ENCODE measurements at regions not wholly inside any gene's neighbourhood (a gene's known extent, or its start where the extent isn't known, plus 50 kb on each side); places are given as distances from the start of the nearest gene placed in this dataset.
"Not testable (repeated sequence)": the region's sequence is repeated elsewhere in the genome, so short reads cannot be mapped to it uniquely, and the experiment has no call there.

DNA sequence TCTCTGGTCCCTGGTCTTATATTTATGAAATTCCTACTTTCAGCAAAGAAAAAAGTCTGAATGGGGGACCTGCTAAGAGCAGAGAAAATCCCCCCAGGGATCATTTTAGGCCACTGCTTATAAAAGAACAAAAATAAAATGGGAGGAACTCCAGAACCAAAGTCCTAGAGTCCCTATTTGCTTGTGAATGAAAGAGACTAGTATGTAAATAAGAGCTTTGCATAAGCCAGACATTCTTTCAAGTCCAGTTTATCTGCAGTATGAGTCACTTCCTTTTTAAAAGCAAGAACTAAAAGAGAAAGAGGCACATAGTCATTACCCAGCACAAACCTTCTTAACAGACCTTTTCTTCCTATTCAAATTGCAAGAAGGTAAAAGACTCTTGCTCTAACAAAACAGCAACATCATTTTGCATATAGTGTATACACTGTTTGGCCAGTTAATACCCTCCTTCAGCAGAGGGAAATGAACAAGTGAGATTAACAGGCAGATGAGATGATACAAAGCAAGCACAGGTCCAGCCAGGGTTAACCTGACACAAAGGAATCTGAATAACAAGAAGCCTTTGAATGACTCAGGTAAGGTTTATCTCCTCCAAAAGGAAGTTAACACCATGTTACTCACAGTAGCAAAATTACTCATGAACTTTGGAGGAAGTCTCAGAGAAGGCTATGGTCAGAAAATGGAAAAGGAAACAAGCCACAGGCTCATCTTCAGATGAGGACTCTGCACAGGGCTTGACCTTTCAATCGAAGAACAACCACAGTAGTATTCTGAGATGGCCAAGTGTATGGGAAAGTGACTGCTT is 87.3 kb downstream of the PHLDA1 start:
- Histone ChIP-seq H3K36me3 (ENCODE audit: control insufficient read depth, insufficient read depth, low read length) (no peaks in the 10 kb centered on the region), H3K4me3 (ENCODE audit: insufficient read depth, low read depth, low read length) (no peak overlapping the region), H3K9me3 (ENCODE audit: control insufficient read depth, low read length) (no peaks in the 10 kb centered on the region), H3K27me3 (ENCODE audit: control insufficient read depth, insufficient read depth, low read length, poor library complexity, severe bottlenecking) (no peaks in the 10 kb centered on the region), H3K27ac (ENCODE audit: insufficient read depth, low read depth, low read length, poor library complexity, severe bottlenecking) (no peak overlapping the region), H3K4me1 (ENCODE audit: control insufficient read depth, insufficient read depth, low read length) (no peaks in the 10 kb centered on the region)
- WGBS, 2 experiments: 74 to 83% methylated on average over 1 of the region's 1 CpG

- Histone ChIP-seq H3K4me3 (ENCODE audit: insufficient read depth, low read depth, low read length) (no peak overlapping the region), H3K9me3 (ENCODE audit: control insufficient read depth, low read length) (no peaks in the 10 kb centered on the region), H3K36me3 (ENCODE audit: control insufficient read depth, insufficient read depth, low read length) (no peaks in the 10 kb centered on the region), H3K4me1 (ENCODE audit: control insufficient read depth, insufficient read depth, low read length) (no peaks in the 10 kb centered on the region), H3K27me3 (ENCODE audit: control insufficient read depth, insufficient read depth, low read length, poor library complexity, severe bottlenecking) (no peaks in the 10 kb centered on the region), H3K27ac (ENCODE audit: insufficient read depth, low read depth, low read length, poor library complexity, severe bottlenecking) (no peak overlapping the region)
- WGBS, 2 experiments: 92 to 100% methylated on average over 1 of the region's 1 CpG
These were observed 87.9 kb downstream of the PHLDA1 start for GRCh38 chr12:75943730-75944096.

- 95 to 96% methylated on average over 31 of the region's 31 CpGs for WGBS, 2 experiments
- H3K27me3 ChIP-seq (ENCODE audit: control insufficient read depth, insufficient read depth, low read length, poor library complexity, severe bottlenecking): not testable (repeated sequence)
These were observed 89.9 kb downstream of the PHLDA1 start for GRCh38 chr12:75941661-75942060.

GRCh38 chr12:75939016-75939642 is 92.4 kb downstream of the PHLDA1 start:
- H3K4me3 ChIP-seq (ENCODE audit: insufficient read depth, low read depth, low read length): no peak overlapping the region
- no peaks in the 10 kb centered on the region for H3K9me3 ChIP-seq (ENCODE audit: control insufficient read depth, low read length)
- WGBS, 2 experiments: 95% methylated on average over 5 of the region's 5 CpGs
- no peaks in the 10 kb centered on the region for H3K27me3 ChIP-seq (ENCODE audit: control insufficient read depth, insufficient read depth, low read length, poor library complexity, severe bottlenecking)
- no peaks in the 10 kb centered on the region for H3K36me3 ChIP-seq (ENCODE audit: control insufficient read depth, insufficient read depth, low read length)
- no peaks in the 10 kb centered on the region for H3K4me1 ChIP-seq (ENCODE audit: control insufficient read depth, insufficient read depth, low read length)
- H3K27ac ChIP-seq (ENCODE audit: insufficient read depth, low read depth, low read length, poor library complexity, severe bottlenecking): no peak overlapping the region

More at GRCh38 chr12:75941661-75942060, 89.9 kb downstream of the PHLDA1 start:
- H3K27ac ChIP-seq (ENCODE audit: insufficient read depth, low read depth, low read length, poor library complexity, severe bottlenecking); H3K9me3 ChIP-seq (ENCODE audit: control insufficient read depth, low read length); H3K36me3 ChIP-seq (ENCODE audit: control insufficient read depth, insufficient read depth, low read length); H3K4me1 ChIP-seq (ENCODE audit: control insufficient read depth, insufficient read depth, low read length); H3K4me3 ChIP-seq (ENCODE audit: insufficient read depth, low read depth, low read length): not testable (repeated sequence)

GRCh38 chr12:75938189-75938588 is 93.4 kb downstream of the PHLDA1 start:
- Histone ChIP-seq H3K9me3 (ENCODE audit: control insufficient read depth, low read length) (no peaks in the 10 kb centered on the region), H3K36me3 (ENCODE audit: control insufficient read depth, insufficient read depth, low read length) (no peaks in the 10 kb centered on the region), H3K27ac (ENCODE audit: insufficient read depth, low read depth, low read length, poor library complexity, severe bottlenecking) (no peak overlapping the region), H3K4me3 (ENCODE audit: insufficient read depth, low read depth, low read length) (no peak overlapping the region), H3K4me1 (ENCODE audit: control insufficient read depth, insufficient read depth, low read length) (no peaks in the 10 kb centered on the region), H3K27me3 (ENCODE audit: control insufficient read depth, insufficient read depth, low read length, poor library complexity, severe bottlenecking) (no peaks in the 10 kb centered on the region)
- 50 to 96% methylated on average over 2 of the region's 2 CpGs for WGBS, 2 experiments

DNA sequence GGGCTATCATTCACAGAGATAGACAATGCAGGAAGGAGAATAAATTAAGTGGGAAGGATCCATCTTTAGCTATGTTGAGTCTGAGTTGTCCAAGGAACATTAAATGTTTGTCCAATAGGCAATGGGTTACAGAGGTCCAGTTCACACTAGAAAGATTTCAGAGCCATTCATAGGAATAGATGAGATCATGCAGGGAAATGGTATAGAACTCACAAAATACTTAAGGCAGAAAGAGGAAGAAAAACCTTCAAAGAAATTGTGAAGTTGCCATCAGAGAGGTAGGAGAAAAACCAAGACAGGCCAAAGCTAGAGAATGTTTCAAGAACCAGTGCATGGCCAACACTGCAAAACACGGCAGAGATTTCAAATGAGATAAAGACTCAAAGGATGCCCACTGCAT is 94.1 kb downstream of the PHLDA1 start:
- H3K4me3 ChIP-seq (ENCODE audit: insufficient read depth, low read depth, low read length): no peak overlapping the region
- no peaks in the 10 kb centered on the region for H3K27me3 ChIP-seq (ENCODE audit: control insufficient read depth, insufficient read depth, low read length, poor library complexity, severe bottlenecking)
- H3K4me1 ChIP-seq (ENCODE audit: control insufficient read depth, insufficient read depth, low read length): no peaks in the 10 kb centered on the region
- no peak overlapping the region for H3K27ac ChIP-seq (ENCODE audit: insufficient read depth, low read depth, low read length, poor library complexity, severe bottlenecking)
- no peaks in the 10 kb centered on the region for H3K9me3 ChIP-seq (ENCODE audit: control insufficient read depth, low read length)
- 81 to 93% methylated on average over 1 of the region's 1 CpG for WGBS, 2 experiments
- H3K36me3 ChIP-seq (ENCODE audit: control insufficient read depth, insufficient read depth, low read length): no peaks in the 10 kb centered on the region

GRCh38 chr12:75936515-75937440 is 94.8 kb downstream of the PHLDA1 start:
- H3K4me3 ChIP-seq (ENCODE audit: insufficient read depth, low read depth, low read length): no peak overlapping the region
- no peaks in the 10 kb centered on the region for H3K4me1 ChIP-seq (ENCODE audit: control insufficient read depth, insufficient read depth, low read length)
- WGBS, 2 experiments: 85 to 90% methylated on average over 5 of the region's 5 CpGs
- H3K9me3 ChIP-seq (ENCODE audit: control insufficient read depth, low read length): no peaks in the 10 kb centered on the region
- no peaks in the 10 kb centered on the region for H3K36me3 ChIP-seq (ENCODE audit: control insufficient read depth, insufficient read depth, low read length)
- no peaks in the 10 kb centered on the region for H3K27me3 ChIP-seq (ENCODE audit: control insufficient read depth, insufficient read depth, low read length, poor library complexity, severe bottlenecking)
- H3K27ac ChIP-seq (ENCODE audit: insufficient read depth, low read depth, low read length, poor library complexity, severe bottlenecking): no peak overlapping the region

- Histone ChIP-seq H3K27ac (ENCODE audit: insufficient read depth, low read depth, low read length, poor library complexity, severe bottlenecking) (no peak overlapping the region), H3K9me3 (ENCODE audit: control insufficient read depth, low read length) (no peaks in the 10 kb centered on the region), H3K36me3 (ENCODE audit: control insufficient read depth, insufficient read depth, low read length) (no peaks in the 10 kb centered on the region), H3K4me3 (ENCODE audit: insufficient read depth, low read depth, low read length) (no peak overlapping the region), H3K4me1 (ENCODE audit: control insufficient read depth, insufficient read depth, low read length) (no peaks in the 10 kb centered on the region), H3K27me3 (ENCODE audit: control insufficient read depth, insufficient read depth, low read length, poor library complexity, severe bottlenecking) (no peaks in the 10 kb centered on the region)
- WGBS, 2 experiments: 90 to 97% methylated on average over 3 of the region's 3 CpGs
These were observed 95.9 kb downstream of the PHLDA1 start for GRCh38 chr12:75935539-75936242.

DNA sequence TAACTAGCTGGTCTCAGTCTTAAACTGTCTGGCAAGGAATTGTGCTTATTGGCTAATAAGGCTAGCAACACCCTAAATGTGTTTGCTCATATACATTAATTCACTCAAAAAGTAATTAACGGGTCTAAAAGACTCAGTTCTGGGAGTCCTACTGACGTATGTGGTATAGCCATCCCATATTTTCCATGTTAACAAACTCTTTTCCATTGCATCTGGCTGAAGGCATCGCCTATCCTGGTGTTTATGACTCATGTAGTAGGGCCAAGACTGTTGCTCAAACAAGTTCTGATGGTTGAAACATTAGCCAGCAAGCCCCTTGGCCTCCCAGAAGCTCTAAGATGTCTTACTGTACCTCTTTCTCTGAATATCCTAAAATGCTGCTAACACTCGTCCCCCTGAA is 98.5 kb downstream of the PHLDA1 start:
- no peaks in the 10 kb centered on the region for H3K36me3 ChIP-seq (ENCODE audit: control insufficient read depth, insufficient read depth, low read length)
- no peaks in the 10 kb centered on the region for H3K9me3 ChIP-seq (ENCODE audit: control insufficient read depth, low read length)
- no peak overlapping the region for H3K4me3 ChIP-seq (ENCODE audit: insufficient read depth, low read depth, low read length)
- no peaks in the 10 kb centered on the region for H3K4me1 ChIP-seq (ENCODE audit: control insufficient read depth, insufficient read depth, low read length)
- no peak overlapping the region for H3K27ac ChIP-seq (ENCODE audit: insufficient read depth, low read depth, low read length, poor library complexity, severe bottlenecking)
- H3K27me3 ChIP-seq (ENCODE audit: control insufficient read depth, insufficient read depth, low read length, poor library complexity, severe bottlenecking): no peaks in the 10 kb centered on the region
- 90 to 95% methylated on average over 4 of the region's 4 CpGs for WGBS, 2 experiments
